Loucy (cell line): ENCODE measurements at regions not wholly inside any gene's neighbourhood (a gene's known extent, or its start where the extent isn't known, plus 50 kb on each side); places are given as distances from the start of the nearest gene placed in this dataset.

Experiments used
- EZH2phosphoT487 ChIP-seq: fragments of 200-600 bp; IDR thresholded peaks from 2 replicates; pipeline ENCODE4 v1.6.1; 2018; ENCODE audit warnings: antibody characterized with exemption, mild to moderate bottlenecking, moderate library complexity, borderline replicate concordance
- TF ChIP-seq, protein P1 (sequence below): fragments of 200-600 bp; sonication (generic); conservative IDR thresholded peaks from 2 replicates; pipeline ENCODE4 v1.5.1; 2014; ENCODE audit warnings: mild to moderate bottlenecking, antibody characterized with exemption, low read length

DNA sequence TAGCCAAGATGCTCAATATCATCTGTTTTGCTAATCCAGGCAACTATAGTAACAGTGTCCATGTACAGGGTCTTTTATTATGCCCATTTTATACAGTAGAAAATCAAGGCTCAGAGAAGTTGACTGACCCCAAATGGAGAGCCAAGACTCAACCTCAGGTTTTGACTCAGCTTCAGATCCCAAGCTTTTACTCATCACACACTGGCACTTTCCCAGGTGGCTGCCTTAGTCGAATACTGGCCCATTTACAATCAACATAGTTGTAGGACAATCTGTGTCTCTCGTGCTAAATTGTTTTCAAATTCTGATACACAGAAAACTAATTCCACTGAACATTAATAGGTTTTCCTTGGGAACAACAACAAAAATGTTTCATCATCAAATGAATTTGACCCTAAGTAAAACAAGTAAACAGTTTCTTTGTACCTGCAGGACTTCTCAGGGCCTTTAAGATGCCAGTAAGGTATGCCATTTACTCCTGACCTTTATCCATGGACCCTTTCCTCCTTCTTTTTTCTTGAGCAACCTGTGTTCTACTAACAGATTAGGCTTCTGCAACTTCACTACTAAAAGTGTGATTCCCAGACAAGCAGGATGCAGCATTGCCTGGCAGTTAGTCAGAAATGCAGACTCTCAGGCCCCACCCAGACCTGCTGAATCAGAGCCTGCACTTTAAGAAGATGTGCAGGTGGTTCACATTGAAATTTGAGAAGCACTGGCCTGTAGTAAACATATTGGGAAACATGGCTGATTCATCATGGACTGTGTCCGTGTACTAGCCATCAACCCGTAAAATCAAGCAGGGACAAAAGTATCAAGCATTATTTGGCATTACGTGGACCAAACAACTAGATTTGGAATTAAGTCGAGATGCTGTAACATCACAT lies 128.8 kb downstream of the RRAGC start:
- TF ChIP-seq, protein P1, sequence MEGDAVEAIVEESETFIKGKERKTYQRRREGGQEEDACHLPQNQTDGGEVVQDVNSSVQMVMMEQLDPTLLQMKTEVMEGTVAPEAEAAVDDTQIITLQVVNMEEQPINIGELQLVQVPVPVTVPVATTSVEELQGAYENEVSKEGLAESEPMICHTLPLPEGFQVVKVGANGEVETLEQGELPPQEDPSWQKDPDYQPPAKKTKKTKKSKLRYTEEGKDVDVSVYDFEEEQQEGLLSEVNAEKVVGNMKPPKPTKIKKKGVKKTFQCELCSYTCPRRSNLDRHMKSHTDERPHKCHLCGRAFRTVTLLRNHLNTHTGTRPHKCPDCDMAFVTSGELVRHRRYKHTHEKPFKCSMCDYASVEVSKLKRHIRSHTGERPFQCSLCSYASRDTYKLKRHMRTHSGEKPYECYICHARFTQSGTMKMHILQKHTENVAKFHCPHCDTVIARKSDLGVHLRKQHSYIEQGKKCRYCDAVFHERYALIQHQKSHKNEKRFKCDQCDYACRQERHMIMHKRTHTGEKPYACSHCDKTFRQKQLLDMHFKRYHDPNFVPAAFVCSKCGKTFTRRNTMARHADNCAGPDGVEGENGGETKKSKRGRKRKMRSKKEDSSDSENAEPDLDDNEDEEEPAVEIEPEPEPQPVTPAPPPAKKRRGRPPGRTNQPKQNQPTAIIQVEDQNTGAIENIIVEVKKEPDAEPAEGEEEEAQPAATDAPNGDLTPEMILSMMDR, result no peak
- no peak for TF ChIP-seq EZH2phosphoT487
